Hematopoietic multipotent progenitor cell treated with erythropoietin and hydrocortisone succinate and interleukin-3 and kit ligand, for 17 days (in vitro differentiated cells): ENCODE measurements at regions not wholly inside any gene's neighbourhood (a gene's known extent, or its start where the extent isn't known, plus 50 kb on each side); places are given as distances from the start of the nearest gene placed in this dataset.

Experiments used
- DNase-seq: peaks from one replicate; pipeline ENCODE4 v3.0.0-alpha.2; 2015; ENCODE audit warnings: low spot score

DNA sequence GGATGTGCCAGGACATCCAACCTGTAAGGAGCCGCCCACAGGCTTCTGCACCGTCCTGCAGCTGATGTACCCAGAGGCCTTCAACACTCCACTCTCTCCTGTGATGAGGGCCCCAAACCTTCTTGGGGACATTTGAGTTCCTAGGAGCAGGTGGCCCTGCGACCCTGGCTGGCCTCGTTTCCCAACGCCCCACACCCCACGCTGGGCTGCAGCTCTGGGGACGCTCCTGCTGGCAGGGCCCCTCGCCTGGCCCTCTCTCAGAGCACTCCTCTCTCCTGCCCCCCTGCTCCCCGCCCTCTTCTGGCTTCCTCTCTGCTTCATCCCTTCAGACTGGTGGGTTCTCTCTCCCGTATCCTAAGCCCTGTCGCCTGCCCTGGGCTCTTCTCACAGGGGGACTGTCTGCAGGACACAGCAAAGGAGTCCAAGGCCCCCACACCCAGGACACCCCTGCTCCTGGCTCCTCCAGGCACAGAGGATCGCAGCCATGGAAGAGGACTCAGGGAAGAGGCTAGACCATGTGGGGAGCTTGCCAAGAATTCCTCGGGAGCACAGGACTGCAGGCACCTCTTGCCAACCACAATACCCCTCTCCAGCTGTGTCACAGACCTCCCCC lies 541.4 kb downstream of the TCERG1L start:
- DNase-seq = no peak

DNA sequence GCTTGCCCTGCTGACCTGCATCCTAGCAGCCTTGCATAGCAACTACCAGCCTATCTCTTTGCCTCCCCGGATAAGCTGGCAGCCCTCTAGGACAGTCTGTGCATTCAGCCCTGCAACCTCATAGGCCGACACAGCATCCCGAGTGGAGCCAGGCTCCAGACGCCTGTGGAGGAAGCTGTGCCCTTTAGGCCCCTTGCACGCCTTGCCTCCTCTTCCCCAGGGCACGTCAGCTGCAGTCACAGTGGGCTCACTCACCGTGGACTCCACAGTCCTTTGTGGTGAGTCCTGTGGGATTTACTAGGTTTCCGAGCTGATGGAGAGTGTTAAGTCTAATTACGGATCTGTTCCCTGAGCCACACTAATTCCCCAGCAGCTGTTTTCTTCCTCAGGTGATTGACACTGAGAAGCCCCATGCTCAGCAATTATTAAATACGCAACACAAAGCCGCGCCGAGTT lies 540.0 kb downstream of the TCERG1L start:
- no peak for DNase-seq

DNA sequence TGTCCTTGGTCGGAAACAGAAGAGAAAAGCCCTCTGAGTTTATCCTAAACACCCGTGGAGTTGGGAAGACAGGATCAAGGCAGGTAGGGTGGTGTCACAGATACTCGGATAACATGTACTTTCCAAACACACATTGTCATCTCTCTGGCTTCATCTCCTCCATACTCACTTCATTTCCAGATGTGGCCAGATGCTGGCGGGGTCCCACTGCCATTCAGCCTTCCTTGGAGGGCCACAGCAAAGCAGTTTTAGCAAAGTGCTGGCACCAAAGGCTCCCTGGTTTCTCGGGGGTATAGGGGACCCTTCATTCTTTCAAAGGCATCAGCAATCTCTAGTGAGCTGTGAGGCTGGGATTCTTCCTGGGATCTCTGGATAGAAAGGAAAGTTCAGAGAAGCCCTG lies 539.5 kb downstream of the TCERG1L start:
- no peak for DNase-seq

DNA sequence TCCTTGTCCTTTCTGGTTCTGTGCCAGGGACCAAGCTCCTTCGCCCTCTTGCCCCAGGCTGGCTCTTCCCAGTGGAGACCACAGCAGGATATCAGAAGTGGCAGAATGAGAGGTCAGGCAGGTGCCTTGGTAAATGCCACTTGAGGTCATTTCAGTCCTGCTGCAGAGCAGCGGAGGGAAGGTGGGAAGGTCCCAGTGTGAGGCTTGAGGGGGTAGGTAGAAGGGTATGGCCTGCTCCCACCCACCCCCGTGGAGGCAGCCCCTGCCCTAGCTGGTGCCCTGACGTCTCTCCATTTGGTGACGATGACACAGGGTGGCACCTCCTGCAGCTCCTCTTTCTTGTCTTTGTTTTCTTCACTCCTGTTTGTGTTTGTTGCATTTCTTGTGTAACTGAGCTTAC lies 538.8 kb downstream of the TCERG1L start:
- DNase-seq = no peak

DNA sequence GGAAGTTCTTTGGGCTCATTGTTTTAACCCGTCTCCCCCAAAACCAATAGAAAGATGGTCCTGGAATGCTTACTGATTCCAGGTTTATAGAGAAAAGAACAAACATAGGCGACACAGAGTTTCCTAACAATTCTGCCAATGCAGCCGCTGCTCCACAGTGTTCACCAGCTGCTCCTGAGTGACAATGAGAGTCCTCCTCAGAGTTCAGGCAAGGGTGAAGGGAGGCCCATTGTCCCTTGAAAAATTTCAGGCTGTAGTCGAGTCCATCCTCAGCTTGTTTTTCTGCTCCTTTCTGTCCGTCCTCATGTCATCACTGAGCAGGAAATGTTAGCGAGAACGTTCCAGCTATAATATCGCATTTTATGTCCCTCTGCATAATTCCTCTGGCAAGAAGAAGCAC lies 537.6 kb downstream of the TCERG1L start:
- DNase-seq = no peak

DNA sequence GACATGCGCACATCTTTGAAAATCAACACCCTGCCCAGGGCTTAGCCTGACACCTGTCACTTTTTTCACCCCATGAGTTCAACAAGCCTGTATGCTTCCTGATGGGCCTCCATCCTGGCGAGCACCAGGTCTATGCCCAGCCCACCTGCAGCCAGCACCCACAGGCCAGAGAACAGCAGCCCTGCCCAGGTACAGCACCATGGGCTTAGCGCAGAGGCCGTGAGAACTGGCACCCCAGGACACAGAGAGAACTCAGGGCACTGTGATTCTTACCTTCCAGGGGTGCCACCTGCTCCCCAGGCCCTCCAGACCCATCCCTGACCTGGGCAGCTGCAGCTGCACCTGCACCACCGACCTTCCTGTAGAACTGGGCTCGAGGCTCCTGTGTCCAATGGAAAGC lies 536.6 kb downstream of the TCERG1L start:
- no peak for DNase-seq

DNA sequence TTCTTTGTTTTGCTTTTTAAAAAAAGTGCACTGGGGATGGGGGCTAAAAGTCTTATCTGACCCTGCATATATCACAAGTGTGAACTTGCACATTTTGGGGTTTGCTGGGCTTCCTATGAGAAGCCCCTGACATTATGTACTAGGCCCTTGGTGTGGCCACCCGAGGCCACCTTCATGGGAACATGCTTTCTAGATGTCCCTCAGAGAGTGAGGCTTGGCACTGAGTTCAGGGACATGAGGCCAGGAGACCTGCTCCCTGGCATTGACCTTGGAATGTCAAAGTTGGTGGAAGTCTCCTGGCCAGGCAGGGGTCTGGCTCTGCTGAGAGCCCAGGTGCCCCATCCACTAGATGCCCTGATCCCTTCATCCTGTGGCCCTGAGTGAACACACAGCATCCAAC lies 536.2 kb downstream of the TCERG1L start:
- no peak for DNase-seq

DNA sequence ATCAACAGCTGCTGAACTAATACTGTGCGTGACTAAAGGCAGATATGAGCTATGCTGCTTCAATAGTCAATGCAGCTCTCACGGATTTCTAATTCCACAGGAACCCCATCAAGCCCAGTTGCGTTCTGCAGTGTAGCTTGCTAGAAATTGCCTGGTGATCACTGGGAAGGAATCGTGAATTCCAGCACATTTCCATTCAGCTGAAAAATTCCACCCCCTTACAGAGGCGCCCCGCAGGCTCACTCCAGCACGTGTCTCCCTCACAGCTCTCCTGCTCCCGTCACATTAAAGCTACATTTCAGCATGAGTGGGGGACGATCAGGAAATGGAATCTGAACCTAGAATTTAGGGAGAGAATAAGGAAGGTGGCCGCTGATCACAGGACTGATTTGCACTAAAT lies 534.8 kb downstream of the TCERG1L start:
- no peak for DNase-seq

DNA sequence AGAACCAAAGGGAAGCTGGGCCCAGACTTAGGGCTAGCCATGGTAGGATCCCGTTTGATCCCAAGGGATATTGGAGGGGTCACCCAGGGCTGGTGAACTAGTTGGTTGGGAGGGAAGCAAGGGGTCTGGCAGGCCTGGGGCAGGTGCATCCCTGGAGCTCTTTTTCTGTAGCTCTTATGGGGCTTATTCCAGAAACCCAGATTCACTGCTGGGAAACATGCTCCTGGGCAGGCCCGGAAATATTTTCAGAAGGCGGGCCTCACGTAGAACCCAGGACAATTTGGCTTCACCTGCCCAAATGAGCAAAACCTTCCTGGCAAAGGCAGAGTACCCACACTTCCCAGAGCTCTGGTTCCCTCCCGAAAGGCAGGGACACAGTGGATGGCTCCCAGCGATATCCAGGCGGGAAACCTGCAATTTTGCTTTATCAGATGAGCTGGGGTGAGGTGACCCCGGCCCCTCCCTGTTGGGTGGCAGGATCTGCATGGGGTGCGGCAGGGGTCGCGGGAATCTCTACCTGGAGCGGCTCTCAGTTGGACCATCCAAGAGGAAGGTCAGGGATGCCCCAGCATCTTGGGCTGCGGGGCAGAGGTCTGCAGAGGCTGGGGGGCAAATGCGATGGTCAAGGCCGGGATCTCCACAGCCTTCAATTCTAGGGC lies 533.9 kb downstream of the TCERG1L start:
- DNase-seq = no peak

DNA sequence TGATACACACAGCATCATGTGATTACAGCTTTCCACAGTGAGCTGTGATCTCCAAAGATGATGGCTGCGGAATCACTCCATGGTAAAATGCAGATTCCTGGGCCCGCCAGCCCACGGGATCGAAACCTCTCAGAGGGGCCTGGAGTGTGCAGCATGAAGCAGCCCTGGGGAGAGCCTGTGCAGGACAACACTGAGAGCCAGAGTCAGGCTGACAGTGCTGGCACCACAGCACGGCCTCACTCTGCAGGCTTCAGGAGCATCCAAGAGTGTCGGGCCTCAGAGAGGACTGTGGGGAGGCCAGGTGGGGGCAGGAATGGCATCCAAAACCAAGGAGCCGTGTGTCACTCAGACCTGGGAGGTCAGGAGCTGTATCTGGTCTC lies 533.4 kb downstream of the TCERG1L start:
- no peak for DNase-seq

DNA sequence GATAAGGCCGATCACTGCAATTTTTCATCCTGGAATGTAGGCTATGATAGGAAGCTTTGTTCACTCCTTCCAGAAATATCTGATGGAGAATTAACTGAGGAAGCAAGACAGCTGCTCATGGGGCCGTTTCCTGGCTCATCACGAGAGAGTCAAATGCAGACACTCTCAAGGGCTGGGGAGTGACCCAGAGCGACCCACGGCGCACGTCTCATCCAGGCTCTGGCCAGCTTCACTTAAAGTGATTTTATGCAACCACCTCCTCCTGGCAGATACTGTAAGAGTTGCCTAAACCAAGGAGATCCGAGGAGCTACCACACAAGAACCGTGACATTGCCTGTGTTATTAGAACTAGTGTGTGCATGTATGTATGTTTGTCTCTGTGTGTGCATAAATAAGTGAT lies 530.8 kb downstream of the TCERG1L start:
- no peak for DNase-seq

DNA sequence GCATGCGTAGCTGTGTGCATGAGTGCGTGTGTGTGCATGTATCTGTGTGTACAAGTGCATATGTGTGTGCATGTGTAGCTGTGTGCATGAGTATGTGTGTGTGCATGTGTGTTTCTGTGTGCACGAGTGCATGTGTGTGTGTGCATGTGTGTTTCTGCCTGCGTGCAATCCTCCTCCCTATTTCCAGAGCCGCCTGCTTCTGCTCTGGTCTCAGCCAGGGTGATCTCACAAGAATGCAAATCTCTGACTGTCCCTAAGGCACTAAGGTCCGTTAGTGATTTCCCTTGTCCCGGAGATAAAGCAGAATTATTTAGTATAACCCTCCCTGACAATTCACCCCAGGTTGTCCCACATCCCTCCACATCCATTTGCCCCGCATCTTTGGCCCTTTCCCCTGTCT lies 530.3 kb downstream of the TCERG1L start:
- DNase-seq = no peak

DNA sequence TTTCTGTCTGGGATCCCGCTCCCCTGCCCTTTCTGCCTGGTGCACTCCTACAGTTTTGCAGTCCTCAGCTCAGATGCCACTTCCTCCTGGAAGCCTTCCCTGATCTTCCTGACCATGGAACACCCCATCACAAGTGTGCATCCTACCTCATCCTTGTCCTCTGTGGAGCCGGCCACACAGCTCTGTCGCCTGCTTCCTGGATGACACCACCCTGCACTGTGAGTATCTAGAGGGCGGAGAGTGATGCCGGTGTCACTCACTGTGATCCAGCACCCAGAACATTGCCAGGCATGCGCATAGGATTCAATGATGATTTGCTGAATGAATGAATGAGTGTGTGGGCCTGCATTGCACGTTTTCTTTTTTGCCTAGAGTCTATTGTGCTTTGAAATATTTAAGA lies 529.9 kb downstream of the TCERG1L start:
- DNase-seq = no peak

DNA sequence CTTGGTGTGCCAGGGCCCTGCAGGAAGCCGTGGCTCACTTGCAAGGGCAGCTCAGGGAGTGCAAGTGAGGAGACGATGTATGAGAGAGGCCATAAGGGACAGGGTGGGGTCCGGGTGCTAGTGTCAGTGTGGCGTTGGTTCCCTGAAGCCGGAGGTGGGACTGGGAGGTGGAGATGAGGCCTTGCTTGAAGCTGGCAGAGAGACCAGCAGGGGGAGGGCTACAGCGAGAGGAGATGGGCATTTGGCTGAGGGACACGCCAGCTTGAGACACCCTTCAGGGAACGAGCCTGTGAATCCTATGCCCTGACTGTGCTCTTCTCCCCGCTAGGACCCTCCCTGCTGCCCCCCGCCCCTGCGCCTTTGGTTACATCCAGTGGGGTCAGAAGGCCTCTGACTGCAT lies 529.1 kb downstream of the TCERG1L start:
- no peak for DNase-seq

DNA sequence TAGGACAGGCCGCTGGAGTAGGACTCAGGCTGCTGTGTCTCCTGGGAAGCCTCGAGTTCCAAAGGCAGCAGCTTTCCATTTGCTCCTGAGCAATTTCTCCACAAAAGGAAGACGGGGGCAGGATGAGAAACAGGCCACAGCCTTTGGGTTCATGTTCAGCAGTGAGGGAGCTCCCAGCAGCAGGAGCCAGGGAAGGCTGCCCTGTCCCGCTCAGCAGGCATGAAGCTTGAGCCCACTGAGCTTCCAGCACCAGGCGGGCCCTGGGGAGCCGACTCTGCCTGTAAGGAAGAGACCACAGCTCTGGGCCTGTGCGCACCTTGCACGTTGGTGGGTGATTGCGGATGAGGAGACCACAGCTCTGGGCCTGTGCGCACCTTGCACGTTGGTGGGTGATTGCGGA lies 527.2 kb downstream of the TCERG1L start:
- DNase-seq = no peak

DNA sequence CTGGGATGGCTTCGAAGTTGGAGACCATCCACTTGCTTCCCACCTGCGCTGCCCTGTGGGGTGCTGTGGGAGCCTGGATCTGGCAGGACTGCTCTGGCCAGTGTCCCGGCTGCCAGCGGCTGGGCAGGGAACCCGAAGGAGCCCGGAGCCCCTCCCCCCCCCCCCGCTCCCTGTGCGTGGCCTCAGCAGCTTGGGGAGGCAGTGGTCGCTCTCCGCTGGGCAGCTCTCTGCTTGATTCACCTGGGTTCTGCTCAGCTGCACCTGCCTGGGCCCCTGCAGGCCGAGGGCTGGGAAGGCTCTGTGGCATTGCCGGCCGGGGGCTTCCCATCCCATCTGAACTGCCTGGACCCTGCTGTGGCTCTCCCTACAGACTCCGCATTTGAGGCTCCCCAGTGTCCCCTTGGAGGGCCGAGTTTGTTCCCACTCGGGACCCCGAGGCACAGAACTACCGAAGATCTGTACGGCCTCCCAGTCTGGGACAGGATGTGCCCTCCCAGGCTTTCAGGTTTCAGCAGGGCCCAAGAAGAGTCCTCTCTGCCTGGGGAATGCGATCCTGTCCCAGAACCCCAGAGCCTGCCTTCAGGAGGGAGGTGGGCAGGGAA lies 525.1 kb downstream of the TCERG1L start:
- DNase-seq = no peak

DNA sequence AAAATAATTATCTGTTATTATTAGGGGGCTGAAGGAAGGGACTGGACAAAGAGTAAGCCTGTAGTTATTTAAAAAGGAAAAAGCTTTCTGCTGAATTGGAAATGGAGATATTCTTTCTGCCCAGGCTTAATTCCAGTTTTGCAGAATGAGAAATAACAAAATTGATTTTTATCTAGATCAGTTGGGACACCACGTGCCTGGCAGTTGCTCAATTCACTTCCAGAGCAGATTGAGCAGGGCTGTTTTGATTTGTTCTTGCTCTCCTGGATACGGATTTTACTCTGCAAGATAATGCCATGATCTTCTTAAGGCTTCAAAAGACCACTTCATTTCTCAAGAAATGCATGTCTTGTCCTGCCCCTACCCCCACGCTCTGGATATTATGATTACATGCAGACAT lies 524.3 kb downstream of the TCERG1L start:
- no peak for DNase-seq

DNA sequence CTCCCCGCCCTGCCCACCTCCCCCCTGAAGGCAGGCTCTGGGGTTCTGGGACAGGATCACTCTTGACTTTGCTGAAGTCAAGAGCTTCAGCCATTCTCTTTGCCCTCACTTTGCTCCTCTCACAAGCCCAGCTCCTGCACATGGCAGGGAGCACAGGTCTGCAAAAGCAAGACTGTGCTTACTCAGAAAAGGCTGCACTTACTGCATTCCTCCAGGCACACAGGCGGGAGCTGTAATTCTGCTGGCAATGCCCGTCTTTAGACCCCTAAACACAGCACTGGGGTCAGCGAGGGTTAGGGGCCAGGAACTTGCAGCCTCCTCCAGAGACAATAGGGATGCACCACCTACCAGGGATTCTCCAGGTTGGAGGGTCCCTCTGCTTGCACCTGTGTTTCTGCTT lies 523.7 kb downstream of the TCERG1L start:
- no peak for DNase-seq

DNA sequence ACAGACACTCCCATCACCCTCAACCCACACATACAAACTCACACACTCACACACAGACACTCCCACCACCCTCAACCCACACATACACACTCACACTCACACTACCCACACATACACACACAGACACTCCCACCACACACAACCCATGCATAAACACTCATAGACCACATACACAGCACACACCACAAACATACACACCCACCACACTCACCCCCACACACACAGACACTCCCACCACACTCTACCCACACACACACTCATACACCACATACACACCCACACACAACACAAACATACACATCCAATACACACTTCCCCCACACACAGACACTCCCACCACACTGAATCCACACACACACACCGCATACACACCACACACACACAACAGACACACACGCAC lies 521.2 kb downstream of the TCERG1L start:
- no peak for DNase-seq

DNA sequence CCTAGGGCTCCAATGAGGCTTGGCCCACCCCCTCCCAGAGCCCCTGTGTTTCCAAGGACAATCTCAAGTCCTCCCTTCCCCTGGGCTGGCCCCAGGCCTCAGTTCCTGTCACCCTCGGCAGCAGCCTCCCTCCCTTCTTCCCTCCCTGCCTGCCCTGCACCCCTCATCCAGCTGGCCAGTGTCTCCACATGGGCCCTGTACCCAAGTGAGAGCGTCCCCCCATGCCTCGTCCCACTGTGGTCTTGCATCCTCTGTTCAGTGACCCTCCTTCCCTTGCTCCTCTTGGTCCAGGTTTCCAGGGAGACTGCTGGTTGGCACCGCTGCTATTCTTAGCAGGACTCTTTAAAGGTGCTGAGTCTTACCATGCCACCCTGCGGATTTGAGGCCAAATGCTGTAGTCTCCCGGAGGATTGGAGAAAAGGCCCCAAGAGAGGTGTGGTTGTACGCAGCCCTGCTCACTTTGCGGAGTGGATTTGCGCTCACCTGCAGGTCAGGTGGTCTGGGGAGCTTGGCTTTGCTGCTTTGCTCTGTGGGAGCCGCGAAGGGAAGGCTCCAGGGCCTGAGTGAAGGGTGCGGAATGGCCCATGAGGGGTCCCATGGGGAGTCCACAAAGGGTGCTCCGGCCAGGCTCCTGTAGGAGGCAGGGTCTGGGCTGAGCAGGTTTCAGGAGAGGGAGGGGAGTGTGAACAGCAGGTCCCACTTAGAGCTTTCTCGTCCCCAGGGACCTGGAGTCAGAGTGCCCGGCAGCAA lies 519.2 kb downstream of the TCERG1L start:
- DNase-seq = no peak

DNA sequence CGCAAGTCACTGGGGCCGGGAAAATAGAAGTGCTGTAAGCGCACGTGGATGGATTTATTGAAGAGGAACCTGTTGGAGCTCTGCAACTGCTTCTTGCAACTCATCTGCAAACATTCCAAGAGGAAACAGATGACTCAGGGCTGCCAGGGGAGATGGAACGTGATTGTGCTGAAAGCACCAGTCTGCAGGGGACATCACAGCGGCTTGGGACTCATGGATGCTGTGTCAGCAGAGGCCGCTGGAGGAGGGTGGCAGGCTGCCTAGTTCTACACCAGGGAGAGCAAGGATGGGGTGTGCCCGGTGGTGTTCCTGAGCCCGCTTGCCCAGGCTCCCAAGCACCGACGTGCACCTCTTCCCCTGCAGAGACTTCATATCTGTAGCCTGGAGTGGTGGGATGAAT lies 515.7 kb downstream of the TCERG1L start:
- no peak for DNase-seq

DNA sequence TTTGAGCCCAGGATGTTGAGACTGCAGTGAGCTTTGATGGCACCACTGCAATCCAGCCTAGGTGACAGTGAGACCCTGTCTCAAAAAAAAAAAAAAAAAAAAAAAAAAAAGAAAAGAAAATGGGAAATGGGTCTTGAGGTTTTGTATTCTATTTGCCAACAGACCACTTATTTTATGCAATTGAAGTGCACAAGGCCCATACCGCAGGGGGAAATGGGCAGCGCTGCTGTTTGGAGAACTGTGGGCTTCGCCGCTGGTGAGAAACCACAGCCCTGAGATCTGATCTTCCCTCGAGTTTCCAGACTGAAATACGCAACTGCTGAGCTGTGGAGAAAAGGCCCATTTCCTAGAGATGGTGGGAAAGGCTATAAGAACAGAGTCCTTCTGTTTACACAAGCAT lies 512.0 kb downstream of the TCERG1L start:
- DNase-seq = no peak

DNA sequence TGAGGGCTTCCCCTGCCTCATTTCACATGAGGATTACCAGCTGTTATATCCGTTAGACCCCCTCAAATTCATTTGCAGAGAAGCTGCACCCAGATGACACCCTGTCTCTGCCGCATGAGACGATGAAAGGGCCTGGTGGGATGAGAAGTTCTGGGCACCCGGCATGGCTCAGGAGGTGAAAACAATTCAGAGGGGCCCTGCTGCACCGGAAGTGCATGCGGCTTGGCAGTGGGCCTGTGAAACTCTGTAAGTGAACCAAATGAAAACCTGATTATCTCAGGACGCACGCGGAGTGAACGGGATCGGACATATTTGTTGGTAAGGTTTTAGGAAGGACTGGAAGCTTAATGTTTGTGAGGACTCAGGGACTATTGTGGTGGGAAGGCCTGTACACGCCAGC lies 511.2 kb downstream of the TCERG1L start:
- DNase-seq = no peak
